Bronchial epithelial cell (primary cell): ENCODE measurements at regions not wholly inside any gene's neighbourhood (a gene's known extent, or its start where the extent isn't known, plus 50 kb on each side); places are given as distances from the start of the nearest gene placed in this dataset.
A peak's percentile ranks its signal among the peaks of the same experiment; 100 is the strongest.

Experiments used
- DNase-seq: peaks from one replicate; pipeline ENCODE4 v3.0.0-alpha.2; 2010; ENCODE audit warnings: low read depth
- FAIRE-seq: peaks from 2 replicates; lab custom pipeline; 2011; peaks lifted over from hg19 to GRCh38; lab: Jason Lieb, UNC
- H3K27me3 ChIP-seq: 2 replicates; pipeline ENCODE4 v1.5.1; 2011; ENCODE audit warnings: low read length; ENCODE audit not compliant: control insufficient read depth, insufficient read depth
- H3K36me3 ChIP-seq: 2 replicates; pipeline ENCODE4 v1.5.1; 2011; ENCODE audit warnings: low read length; ENCODE audit not compliant: control insufficient read depth, insufficient read depth
- H3K4me3 ChIP-seq: 2 replicates; pipeline ENCODE4 v1.5.1; 2011; ENCODE audit warnings: mild to moderate bottlenecking, low read depth, low read length, control low read depth
- CTCF ChIP-seq: IDR thresholded peaks from 2 replicates; pipeline ENCODE4 v1.5.1; 2011; ENCODE audit warnings: mild to moderate bottlenecking, moderate library complexity, low read length, control low read depth, inconsistent platforms; ENCODE audit not compliant: insufficient read depth, severe bottlenecking

- peak; percentile 44 for TF ChIP-seq CTCF
- H3K4me3 ChIP-seq = no peak overlapping the region
- peak; percentile 58 for FAIRE-seq
Observed at GRCh38 chr15:62928242-62928999, 114.1 kb upstream of the TPM1 start.

GRCh38 chr15:62929000-62929357, 113.6 kb upstream of the TPM1 start:
- Histone ChIP-seq H3K27me3 (no peaks in the 10 kb centered on the region), H3K36me3 (no peaks in the 10 kb centered on the region), H3K4me3 (no peak overlapping the region)
- TF ChIP-seq CTCF = no peak
- DNase-seq (peak; percentile 99), FAIRE-seq (no peak)

More at GRCh38 chr15:62928242-62928999, 114.1 kb upstream of the TPM1 start:
- H3K27me3 ChIP-seq = no peaks in the 10 kb centered on the region
- no peaks in the 10 kb centered on the region for H3K36me3 ChIP-seq
- peak; percentile 98 for DNase-seq

GRCh38 chr15:62931650-62932049, 110.9 kb upstream of the TPM1 start:
- FAIRE-seq = no peak
- DNase-seq = no peak
- no peak for TF ChIP-seq CTCF
- H3K27me3 ChIP-seq = no peaks in the 10 kb centered on the region
- H3K36me3 ChIP-seq = no peaks in the 10 kb centered on the region
- no peak overlapping the region for H3K4me3 ChIP-seq

GRCh38 chr15:62932436-62932835, 110.1 kb upstream of the TPM1 start:
- FAIRE-seq (no peak), DNase-seq (no peak)
- Histone ChIP-seq H3K36me3 (no peaks in the 10 kb centered on the region), H3K27me3 (no peaks in the 10 kb centered on the region), H3K4me3 (no peak overlapping the region)
- TF ChIP-seq CTCF = no peak

GRCh38 chr15:62933386-62933785, 109.2 kb upstream of the TPM1 start:
- DNase-seq = peak; percentile 48
- Histone ChIP-seq H3K27me3 (no peaks in the 10 kb centered on the region), H3K36me3 (no peaks in the 10 kb centered on the region), H3K4me3 (no peak overlapping the region)
- no peak for TF ChIP-seq CTCF
- FAIRE-seq = no peak
